ENCODE measurements at regions not wholly inside any gene's neighbourhood (a gene's known extent, or its start where the extent isn't known, plus 50 kb on each side); places are given as distances from the start of the nearest gene placed in this dataset.

DNA sequence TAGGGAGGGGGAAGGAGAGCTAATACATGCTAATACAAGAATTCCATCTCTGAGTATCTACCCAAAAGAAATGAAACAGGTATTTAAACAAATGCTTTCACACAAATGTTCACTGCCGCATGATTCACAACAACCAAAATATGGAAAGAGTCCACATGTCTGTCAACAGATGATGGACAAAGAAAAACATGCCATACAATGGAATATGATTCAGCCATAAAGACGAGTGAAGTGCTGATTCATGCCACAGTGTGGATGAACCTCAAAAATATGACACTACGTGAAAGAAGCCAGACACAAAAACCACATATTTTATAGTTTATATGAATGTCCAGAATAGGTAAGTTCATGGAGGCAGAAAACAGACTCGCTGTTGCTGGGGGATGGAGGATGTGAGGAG is 321.4 kb downstream of the FOXL1 start:
- no peak overlapping the region for H3K27ac ChIP-seq (ENCODE audit: low read depth, low read length)
- Mint-ChIP-seq H3K4me3 (no peak overlapping the region), H3K27me3 (peaks cover 1 to 3% of the 10 kb centered on the region in 2 donors), H3K9me3 (peaks cover 0 to 2% (median 0%) of the 10 kb centered on the region in 8 donors), H3K27ac (peak overlapping the region in 1 of 7 donors; percentile 8), H3K4me1 (no peaks in the 10 kb centered on the region), H3K36me3 (no peaks in the 10 kb centered on the region)
- H3K9me3 ChIP-seq (ENCODE audit: control insufficient read depth in 1 of 2, low read length in 2 of 2): no peaks in the 10 kb centered on the region
- ChIA-PET POLR2A (ENCODE audit: partially characterized antibody) (no interaction called here), CTCF (ENCODE audit: partially characterized antibody) (no interaction called here)
- H3K4me1 ChIP-seq (ENCODE audit: insufficient read depth, low read length): no peaks in the 10 kb centered on the region
- H3K27me3 ChIP-seq (ENCODE audit: insufficient read depth, low read length): no peaks in the 10 kb centered on the region
- H3K4me3 ChIP-seq (ENCODE audit: low read length in 2 of 2): no peak overlapping the region
- intact Hi-C loops (cut with micrococcal nuclease): no loop called here
- no peaks in the 10 kb centered on the region for H3K36me3 ChIP-seq (ENCODE audit: insufficient read depth, low read length)
- DNase-seq: no peak

DNA sequence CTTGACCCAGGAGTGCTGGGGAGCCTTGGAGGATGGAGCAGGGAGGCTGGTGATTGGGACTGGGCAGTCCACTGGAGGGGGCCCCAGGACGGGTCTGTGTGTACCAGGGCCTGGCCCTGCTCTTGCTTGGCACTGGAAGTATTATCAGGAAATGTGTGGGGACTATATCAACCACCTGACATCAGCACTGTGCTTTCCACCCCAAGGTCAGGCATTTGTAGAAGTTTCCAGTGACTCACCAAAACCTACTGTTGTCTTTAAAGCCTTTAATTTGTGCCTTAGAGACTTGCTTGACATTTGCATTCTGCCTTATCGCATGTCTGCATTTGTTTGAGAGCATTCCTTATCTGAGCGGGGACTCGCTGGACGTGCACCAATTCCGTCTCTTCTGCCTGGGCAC is 323.1 kb downstream of the FOXL1 start:
- no peaks in the 10 kb centered on the region for H3K27me3 ChIP-seq (ENCODE audit: insufficient read depth, low read length)
- intact Hi-C loops (cut with micrococcal nuclease): no loop called here
- POLR2A ChIA-PET (ENCODE audit: partially characterized antibody): no interaction called here
- no peak for DNase-seq
- H3K4me3 ChIP-seq (ENCODE audit: low read length in 2 of 2): no peak overlapping the region
- no peaks in the 10 kb centered on the region for H3K36me3 ChIP-seq (ENCODE audit: insufficient read depth, low read length)
- Mint-ChIP-seq H3K4me1 (no peaks in the 10 kb centered on the region), H3K36me3 (no peaks in the 10 kb centered on the region), H3K27me3 (peaks cover 1 to 7% of the 10 kb centered on the region in 2 donors), H3K27ac (no peak overlapping the region), H3K4me3 (no peak overlapping the region), H3K9me3 (peaks cover 0 to under 1% (median 0%) of the 10 kb centered on the region in 8 donors)
- CTCF ChIA-PET (ENCODE audit: partially characterized antibody): no interaction called here
- no peaks in the 10 kb centered on the region for H3K4me1 ChIP-seq (ENCODE audit: insufficient read depth, low read length)
- no peaks in the 10 kb centered on the region for H3K9me3 ChIP-seq (ENCODE audit: control insufficient read depth in 1 of 2, low read length in 2 of 2)
- no peak overlapping the region for H3K27ac ChIP-seq (ENCODE audit: low read depth, low read length)

DNA sequence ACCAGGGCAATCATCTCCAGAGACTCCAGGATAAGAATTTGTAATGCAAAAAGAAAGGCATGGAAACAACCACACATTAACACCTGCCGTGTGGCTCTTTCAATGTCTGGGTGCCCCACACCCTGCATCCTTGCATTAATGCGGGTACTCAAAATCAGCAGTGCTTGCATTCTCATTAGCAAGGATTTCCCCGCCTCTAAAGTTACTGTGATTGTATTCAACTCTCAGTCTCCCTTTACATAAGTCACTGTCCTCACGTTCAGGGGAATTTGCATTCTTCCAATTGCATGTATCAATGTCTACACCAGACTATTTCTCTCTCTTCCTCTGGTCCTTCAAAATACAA is 324.3 kb downstream of the FOXL1 start:
- no peak overlapping the region for H3K27ac ChIP-seq (ENCODE audit: low read depth, low read length)
- no peaks in the 10 kb centered on the region for H3K9me3 ChIP-seq (ENCODE audit: control insufficient read depth in 1 of 2, low read length in 2 of 2)
- no peak overlapping the region for H3K4me3 ChIP-seq (ENCODE audit: low read length in 2 of 2)
- H3K36me3 ChIP-seq (ENCODE audit: insufficient read depth, low read length): no peaks in the 10 kb centered on the region
- no peaks in the 10 kb centered on the region for H3K4me1 ChIP-seq (ENCODE audit: insufficient read depth, low read length)
- ChIA-PET POLR2A (ENCODE audit: partially characterized antibody) (no interaction called here), CTCF (ENCODE audit: partially characterized antibody) (no interaction called here)
- no peaks in the 10 kb centered on the region for H3K9me3 Mint-ChIP-seq
- H3K27me3 Mint-ChIP-seq: peaks cover 7 to 8% of the 10 kb centered on the region in 2 donors
- DNase-seq: no peak
- H3K27ac Mint-ChIP-seq: no peak overlapping the region
- intact Hi-C loops (cut with micrococcal nuclease): no loop called here
- no peak overlapping the region for H3K4me3 Mint-ChIP-seq
- no peaks in the 10 kb centered on the region for H3K36me3 Mint-ChIP-seq
- H3K27me3 ChIP-seq (ENCODE audit: insufficient read depth, low read length): no peaks in the 10 kb centered on the region
- H3K4me1 Mint-ChIP-seq: no peaks in the 10 kb centered on the region

DNA sequence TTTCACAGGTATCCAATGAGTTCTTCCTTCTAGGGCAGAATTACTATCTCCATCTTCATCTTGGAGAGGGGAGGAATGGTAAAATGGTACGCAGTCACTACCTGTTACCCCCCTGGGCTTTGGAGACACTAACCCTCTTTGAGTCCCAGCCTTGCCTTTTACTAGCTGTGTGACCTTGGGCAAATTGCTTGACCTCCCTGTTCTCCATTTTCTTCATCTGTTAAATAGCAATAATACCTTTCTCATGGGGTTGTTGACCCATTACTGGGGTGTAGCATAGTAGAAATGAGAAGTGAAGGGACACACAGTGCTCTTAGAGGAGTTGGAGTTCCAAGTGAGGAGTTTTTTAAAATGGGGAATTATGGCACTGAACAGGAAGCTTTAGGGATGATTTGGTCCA is 324.7 kb downstream of the FOXL1 start:
- ChIA-PET CTCF (ENCODE audit: partially characterized antibody) (no interaction called here), POLR2A (ENCODE audit: partially characterized antibody) (no interaction called here)
- Histone ChIP-seq H3K4me3 (ENCODE audit: low read length in 2 of 2) (no peak overlapping the region), H3K9me3 (ENCODE audit: control insufficient read depth in 1 of 2, low read length in 2 of 2) (no peaks in the 10 kb centered on the region), H3K36me3 (ENCODE audit: insufficient read depth, low read length) (no peaks in the 10 kb centered on the region), H3K4me1 (ENCODE audit: insufficient read depth, low read length) (no peaks in the 10 kb centered on the region), H3K27ac (ENCODE audit: low read depth, low read length) (no peak overlapping the region), H3K27me3 (ENCODE audit: insufficient read depth, low read length) (no peaks in the 10 kb centered on the region)
- no peaks in the 10 kb centered on the region for H3K9me3 Mint-ChIP-seq
- DNase-seq: no peak
- intact Hi-C loops (cut with micrococcal nuclease): no loop called here
- H3K4me3 Mint-ChIP-seq: no peak overlapping the region
- H3K27ac Mint-ChIP-seq: no peak overlapping the region
- H3K27me3 Mint-ChIP-seq: peaks cover 7 to 8% of the 10 kb centered on the region in 2 donors
- no peaks in the 10 kb centered on the region for H3K4me1 Mint-ChIP-seq
- H3K36me3 Mint-ChIP-seq: no peaks in the 10 kb centered on the region

DNA sequence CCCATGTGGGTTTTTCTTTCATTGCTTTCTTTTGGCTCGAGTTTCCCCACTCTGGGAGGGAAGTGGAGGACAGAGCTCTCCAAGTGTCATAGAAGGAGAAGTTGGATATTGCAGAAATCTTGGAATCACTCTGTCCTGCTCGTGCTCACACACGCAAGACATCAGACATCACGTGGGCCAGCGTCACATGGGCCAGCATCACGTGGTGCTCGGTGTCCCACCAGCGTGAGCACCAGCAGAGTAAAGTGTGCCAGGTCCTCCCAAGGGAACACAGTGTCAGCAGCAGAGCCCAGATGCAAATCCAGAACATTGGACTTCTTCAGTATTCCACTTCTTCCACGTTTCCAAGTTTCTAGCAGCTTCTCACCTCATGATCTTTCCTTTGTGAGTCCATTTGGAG is 327.0 kb downstream of the FOXL1 start:
- Histone ChIP-seq H3K4me1 (ENCODE audit: insufficient read depth, low read length) (no peaks in the 10 kb centered on the region), H3K9me3 (ENCODE audit: control insufficient read depth in 1 of 2, low read length in 2 of 2) (no peaks in the 10 kb centered on the region), H3K4me3 (ENCODE audit: low read length in 2 of 2) (no peak overlapping the region), H3K36me3 (ENCODE audit: insufficient read depth, low read length) (no peaks in the 10 kb centered on the region), H3K27me3 (ENCODE audit: insufficient read depth, low read length) (no peaks in the 10 kb centered on the region), H3K27ac (ENCODE audit: low read depth, low read length) (no peak overlapping the region)
- intact Hi-C loops (cut with micrococcal nuclease): no loop called here
- Mint-ChIP-seq H3K4me3 (no peak overlapping the region), H3K4me1 (no peaks in the 10 kb centered on the region), H3K27ac (no peak overlapping the region), H3K27me3 (peaks cover 7 to 10% of the 10 kb centered on the region in 2 donors), H3K36me3 (no peaks in the 10 kb centered on the region), H3K9me3 (no peaks in the 10 kb centered on the region)
- CTCF ChIA-PET (ENCODE audit: partially characterized antibody): no interaction called here
- POLR2A ChIA-PET (ENCODE audit: partially characterized antibody): no interaction called here
- DNase-seq: no peak

DNA sequence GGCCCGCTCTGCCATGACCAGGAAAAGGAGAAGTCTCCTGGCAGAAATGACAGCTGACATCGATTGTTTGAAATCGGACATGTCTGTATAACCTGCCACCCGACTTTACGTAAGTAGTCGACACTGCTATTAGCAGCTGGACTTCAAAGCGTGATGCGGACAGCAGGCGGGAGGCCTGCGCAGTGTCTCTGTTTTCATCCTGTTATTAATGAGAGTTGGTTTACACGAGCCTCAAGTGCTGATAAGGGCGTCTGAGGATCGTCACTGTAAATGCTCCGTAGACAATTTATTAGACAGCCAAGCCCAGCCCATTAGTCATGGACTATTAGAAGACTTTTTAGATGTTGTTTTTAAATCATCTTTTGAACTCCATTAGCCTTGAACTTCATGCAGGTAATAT is 328.3 kb downstream of the FOXL1 start:
- DNase-seq: no peak
- no peak overlapping the region for H3K4me3 Mint-ChIP-seq
- no peak overlapping the region for H3K27ac Mint-ChIP-seq
- H3K4me1 ChIP-seq (ENCODE audit: insufficient read depth, low read length): no peaks in the 10 kb centered on the region
- POLR2A ChIA-PET (ENCODE audit: partially characterized antibody): no interaction called here
- no peaks in the 10 kb centered on the region for H3K36me3 Mint-ChIP-seq
- no peaks in the 10 kb centered on the region for H3K9me3 Mint-ChIP-seq
- CTCF ChIA-PET (ENCODE audit: partially characterized antibody): no interaction called here
- H3K4me3 ChIP-seq (ENCODE audit: low read length in 2 of 2): no peak overlapping the region
- intact Hi-C loops (cut with micrococcal nuclease): no loop called here
- no peaks in the 10 kb centered on the region for H3K4me1 Mint-ChIP-seq
- H3K9me3 ChIP-seq (ENCODE audit: control insufficient read depth in 1 of 2, low read length in 2 of 2): no peaks in the 10 kb centered on the region
- no peaks in the 10 kb centered on the region for H3K27me3 ChIP-seq (ENCODE audit: insufficient read depth, low read length)
- H3K27ac ChIP-seq (ENCODE audit: low read depth, low read length): no peak overlapping the region
- H3K27me3 Mint-ChIP-seq: peaks cover 7 to 10% of the 10 kb centered on the region in 2 donors
- H3K36me3 ChIP-seq (ENCODE audit: insufficient read depth, low read length): no peaks in the 10 kb centered on the region

DNA sequence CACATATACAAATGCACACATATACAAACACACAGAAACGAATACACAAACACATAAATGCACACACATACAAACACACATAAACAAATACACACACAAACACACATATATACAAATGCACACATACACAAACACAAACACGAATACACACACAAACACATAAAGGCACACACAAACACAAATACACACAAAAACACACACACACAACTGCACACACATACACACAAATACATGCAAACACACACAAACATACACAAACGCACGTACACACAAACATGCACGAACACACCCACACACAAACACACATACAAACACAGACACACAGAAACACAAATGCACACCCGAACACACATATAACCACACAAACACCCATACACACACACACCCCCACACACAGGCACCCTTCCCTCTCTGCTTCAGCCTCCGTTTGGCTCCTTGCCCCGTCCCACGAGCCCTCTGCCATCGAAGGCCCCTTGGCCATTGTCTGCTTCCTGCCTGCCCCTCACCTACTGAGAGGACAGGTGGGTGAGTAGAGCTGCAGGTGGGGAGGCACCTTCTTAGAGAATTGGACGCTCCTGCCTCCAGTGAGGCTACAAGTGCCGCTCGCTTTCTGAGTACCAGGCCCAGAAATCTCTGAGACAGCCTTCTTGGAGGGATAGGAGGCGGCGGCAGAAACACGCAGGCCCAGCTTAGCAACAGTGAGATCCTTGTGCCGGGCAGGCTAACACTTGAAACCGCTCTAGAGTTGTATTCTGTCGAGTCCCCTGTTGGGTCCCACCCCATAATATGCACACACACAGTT is 331.2 kb downstream of the FOXL1 start:
- Mint-ChIP-seq H3K27me3 (peaks cover 5 to 9% of the 10 kb centered on the region in 2 donors), H3K4me3 (no peak overlapping the region), H3K27ac (no peak overlapping the region), H3K4me1 (no peaks in the 10 kb centered on the region), H3K9me3 (no peaks in the 10 kb centered on the region), H3K36me3 (no peaks in the 10 kb centered on the region)
- Histone ChIP-seq H3K27me3 (ENCODE audit: insufficient read depth, low read length) (no peaks in the 10 kb centered on the region), H3K36me3 (ENCODE audit: insufficient read depth, low read length) (no peaks in the 10 kb centered on the region), H3K4me1 (ENCODE audit: insufficient read depth, low read length) (no peaks in the 10 kb centered on the region), H3K4me3 (ENCODE audit: low read length in 2 of 2) (no peak overlapping the region), H3K27ac (ENCODE audit: low read depth, low read length) (no peak overlapping the region), H3K9me3 (ENCODE audit: control insufficient read depth in 1 of 2, low read length in 2 of 2) (no peaks in the 10 kb centered on the region)
- DNase-seq: no peak
- intact Hi-C loops (cut with micrococcal nuclease): no loop called here
- ChIA-PET POLR2A (ENCODE audit: partially characterized antibody) (no interaction called here), CTCF (ENCODE audit: partially characterized antibody) (no interaction called here)

Data from CD4-positive, alpha-beta memory T cell (primary cell).